Heart right ventricle (tissue), 16 donors: ENCODE measurements at regions not wholly inside any gene's neighbourhood (a gene's known extent, or its start where the extent isn't known, plus 50 kb on each side); places are given as distances from the start of the nearest gene placed in this dataset.

Experiments used
- ATAC-seq, 8 donors: fragments of 200-7000 bp; cut with Tn5 transposase; one replicate each; pipeline ENCODE4 v1.9.1; 2020; ENCODE audit warnings: mild to moderate bottlenecking in 8 of 8, moderate library complexity in 8 of 8, moderate number of reproducible peaks in 1 of 8
- DNase-seq, 2 donors: peaks; one replicate each; pipeline ENCODE4 v3.0.0-alpha.2; 2020
- H3K27ac ChIP-seq, 10 donors: fragments of 200-600 bp; sonication (generic) in 2 of 10; one replicate each; pipeline versions ENCODE4 v1.5.0 to v1.8.0; 2020 to 2022; ENCODE audit warnings: mild to moderate bottlenecking in 3 of 10
- H3K27me3 ChIP-seq, 7 donors: fragments of 200-600 bp; one replicate each; pipeline ENCODE4 v1.8.0; 2021 to 2022; ENCODE audit warnings: mild to moderate bottlenecking in 2 of 7
- H3K36me3 ChIP-seq, 9 donors: fragments of 200-600 bp; sonication (generic) in 1 of 9; one replicate each; pipeline versions ENCODE4 v1.5.0 to v1.8.0; 2020 to 2022; ENCODE audit warnings: mild to moderate bottlenecking in 2 of 9
- H3K4me1 ChIP-seq, 9 donors: fragments of 200-600 bp; sonication (generic) in 1 of 9; one replicate each; pipeline versions ENCODE4 v1.5.0 to v1.8.0; 2020 to 2022; ENCODE audit warnings: mild to moderate bottlenecking in 4 of 9
- H3K4me3 ChIP-seq, 10 donors: fragments of 200-600 bp; sonication (generic) in 2 of 10; one replicate each; pipeline versions ENCODE4 v1.5.0 to v1.8.0; 2020 to 2022; ENCODE audit warnings: mild to moderate bottlenecking in 7 of 10, moderate library complexity in 2 of 10
- H3K9me3 ChIP-seq, 11 donors: fragments of 200-600 bp in 10 of 11; sonication (generic) in 2 of 11; one replicate each; pipeline versions ENCODE4 v1.5.0 to v1.8.0; 2013 to 2022; ENCODE audit warnings: mild to moderate bottlenecking in 2 of 11, control low read depth in 1 of 11, moderate library complexity in 1 of 11
- WGBS, 2 donors: extraction: QIAGEN DNeasy Blood & Tissue Kit; methylation state at CpG; one replicate each; pipeline ENCODE4 v1.1.7; 2013; ENCODE audit warnings: inconsistent platforms in 1 of 2; 5-methylcytosine and 5-hydroxymethylcytosine counted together
- intact Hi-C, 10 donors: fragments of 100-400 bp; cut with DNase I; formaldehyde crosslinking; loops; one replicate each; pipeline versions ENCODE4 v1.11.1 to v1.14.2; 2022
- TF ChIP-seq, protein P1 (sequence below), 9 donors: fragments of 200-600 bp; sonication (generic) in 2 of 9; IDR thresholded peaks; one replicate each; pipeline versions ENCODE4 v1.5.0 to v1.8.0; 2021 to 2022; ENCODE audit warnings: antibody characterized with exemption in 9 of 9, mild to moderate bottlenecking in 5 of 9, moderate library complexity in 1 of 9
- donor health status: Arrhythmogenic right ventricular cardiomyopathy.
- donor health status: ischemic (EF 13 %, LVEDD 7.1; RV severe dilation, severe dysfunction).
- donor health status: healthy with polysubstance abuse.
- donor health status: DM: no; HTN: yes; CAD: no.
- donor health status: DM: no; HTN: no; CAD: no.
- donor health status: ischemic (EF 25% LVEDD 6.9; RV normal size, moderate dysfunction).
- donor health status: ischemic (EF 25% LVEDD 5.7; RV mildly dilated, moderate dysfunction).
- donor health status: healthy.
- donor health status: DM: yes; HTN: yes; CAD: no.
- donor health status: Ischemic cardiomyopathy.
- donor health status: ischemic (EF 35%, LVEDD 5.7; RV mildly dilated, moderate dysfunction).
- donor health status: nonischemic (EF 11% LVEDD 7.7; RV severe dilation, severe dysfunction).
- donor health status: DM: yes; HTN: yes; CAD: no.
- donor health status: PGD.
- donor health status: ischemic (EF 29% LVEDD 5.4; RV normal size, mild dysfunction).
- donor health status: nonischemic (EF 23%, LVEDD 6.1; RV moderate dilation, normal function).

- TF ChIP-seq, protein P1, sequence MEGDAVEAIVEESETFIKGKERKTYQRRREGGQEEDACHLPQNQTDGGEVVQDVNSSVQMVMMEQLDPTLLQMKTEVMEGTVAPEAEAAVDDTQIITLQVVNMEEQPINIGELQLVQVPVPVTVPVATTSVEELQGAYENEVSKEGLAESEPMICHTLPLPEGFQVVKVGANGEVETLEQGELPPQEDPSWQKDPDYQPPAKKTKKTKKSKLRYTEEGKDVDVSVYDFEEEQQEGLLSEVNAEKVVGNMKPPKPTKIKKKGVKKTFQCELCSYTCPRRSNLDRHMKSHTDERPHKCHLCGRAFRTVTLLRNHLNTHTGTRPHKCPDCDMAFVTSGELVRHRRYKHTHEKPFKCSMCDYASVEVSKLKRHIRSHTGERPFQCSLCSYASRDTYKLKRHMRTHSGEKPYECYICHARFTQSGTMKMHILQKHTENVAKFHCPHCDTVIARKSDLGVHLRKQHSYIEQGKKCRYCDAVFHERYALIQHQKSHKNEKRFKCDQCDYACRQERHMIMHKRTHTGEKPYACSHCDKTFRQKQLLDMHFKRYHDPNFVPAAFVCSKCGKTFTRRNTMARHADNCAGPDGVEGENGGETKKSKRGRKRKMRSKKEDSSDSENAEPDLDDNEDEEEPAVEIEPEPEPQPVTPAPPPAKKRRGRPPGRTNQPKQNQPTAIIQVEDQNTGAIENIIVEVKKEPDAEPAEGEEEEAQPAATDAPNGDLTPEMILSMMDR (IDR thresholded peaks at IDR 0.05): no peak
- intact Hi-C loops: no loop called here
- DNase-seq: no peak
- WGBS, 2 donors: 37 to 52% methylated on average over 1 of the region's 1 CpG
- H3K4me3 ChIP-seq: no peak overlapping the region
- peak overlapping the region in 1 of 10 donors; percentile 58 for H3K27ac ChIP-seq
- peaks cover 0 to 10% (median 3%) of the 10 kb centered on the region in 9 donors for H3K4me1 ChIP-seq
- peak in 2 of 8 donors; percentile 62 to 66 for ATAC-seq
- H3K9me3 ChIP-seq: no peaks in the 10 kb centered on the region
- no peaks in the 10 kb centered on the region for H3K27me3 ChIP-seq
- H3K36me3 ChIP-seq: no peaks in the 10 kb centered on the region
Measured at GRCh38 chr3:72776-73175, 123.8 kb upstream of the CHL1 start.

- no peaks in the 10 kb centered on the region for H3K27me3 ChIP-seq
- intact Hi-C loops: no loop called here
- no peaks in the 10 kb centered on the region for H3K36me3 ChIP-seq
- DNase-seq (no peak), ATAC-seq (no peak)
- peaks cover 0 to 10% (median 3%) of the 10 kb centered on the region in 9 donors for H3K4me1 ChIP-seq
- no peak overlapping the region for H3K4me3 ChIP-seq
- no peaks in the 10 kb centered on the region for H3K9me3 ChIP-seq
- H3K27ac ChIP-seq: peak overlapping the region in 1 of 10 donors; percentile 58
- TF ChIP-seq, protein P1 (IDR thresholded peaks at IDR 0.05): no peak
- 23 to 28% methylated on average over 2 of the region's 2 CpGs for whole genome bisulfite sequencing, 2 donors
Measured at GRCh38 chr3:73271-73670, 123.3 kb upstream of the CHL1 start.

- Histone ChIP-seq H3K36me3 (no peaks in the 10 kb centered on the region), H3K27me3 (no peaks in the 10 kb centered on the region), H3K27ac (peak overlapping the region in 3 of 10 donors; percentile 10 to 58 (median 11)), H3K4me3 (no peak overlapping the region), H3K9me3 (no peaks in the 10 kb centered on the region), H3K4me1 (peaks cover 0 to 10% (median 3%) of the 10 kb centered on the region in 9 donors)
- intact Hi-C loops: no loop called here
- ATAC-seq: peak in 5 of 8 donors; percentile 21 to 53 (median 46)
- TF ChIP-seq, protein P1 (IDR thresholded peaks at IDR 0.05): no peak
- 53 to 59% methylated on average over 3 of the region's 3 CpGs for WGBS, 2 donors
- no peak for DNase-seq
Measured at GRCh38 chr3:74676-75243, 121.8 kb upstream of the CHL1 start.

DNA sequence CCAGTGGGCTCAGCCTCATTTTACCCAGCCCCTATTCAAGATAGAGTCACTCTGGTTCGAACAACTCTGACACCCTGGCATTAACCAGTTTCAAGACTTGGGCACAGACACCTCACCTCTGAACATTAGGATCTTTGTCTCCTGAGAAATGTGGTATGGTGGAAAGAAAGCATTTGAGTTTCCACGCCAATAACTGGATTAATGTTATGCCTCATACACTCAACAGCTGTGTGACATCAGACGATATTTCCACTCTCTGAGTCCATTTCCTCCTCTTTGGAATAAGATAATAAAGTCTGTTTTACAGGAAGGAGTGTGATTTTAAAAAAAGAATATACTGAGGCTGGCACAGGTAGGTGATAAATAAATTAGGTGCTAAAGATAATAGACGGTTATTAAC lies 121.3 kb upstream of the CHL1 start:
- intact Hi-C loops: no loop called here
- no peak for DNase-seq
- WGBS, 2 donors: 34 to 53% methylated on average over 4 of the region's 4 CpGs

More for the DNA sequence above, 121.3 kb upstream of the CHL1 start:
- Histone ChIP-seq H3K27ac (peak overlapping the region in 2 of 10 donors; percentile 1 to 58), H3K27me3 (no peaks in the 10 kb centered on the region), H3K36me3 (no peaks in the 10 kb centered on the region), H3K4me3 (no peak overlapping the region), H3K9me3 (no peaks in the 10 kb centered on the region), H3K4me1 (peaks cover 0 to 10% (median 3%) of the 10 kb centered on the region in 9 donors)
- TF ChIP-seq, protein P1 (IDR thresholded peaks at IDR 0.05): no peak
- ATAC-seq: peak in 4 of 8 donors; percentile 56 to 76 (median 66)
